Keratinocyte (primary cell): ENCODE measurements at regions not wholly inside any gene's neighbourhood (a gene's known extent, or its start where the extent isn't known, plus 50 kb on each side); places are given as distances from the start of the nearest gene placed in this dataset.

Source experiments
- DNase-seq: peaks from one replicate; pipeline ENCODE4 v3.0.0-alpha.2; 2011; ENCODE audit warnings: low read depth, missing footprints, low spot score
- FAIRE-seq: peaks from 2 replicates; lab custom pipeline; 2011; peaks lifted over from hg19 to GRCh38; lab: Jason Lieb, UNC
- H2AFZ ChIP-seq: 2 replicates; pipeline ENCODE4 v1.6.0; 2012; ENCODE audit warnings: low read length, control low read depth, inconsistent platforms; ENCODE audit not compliant: control insufficient read depth
- H3K27ac ChIP-seq: 2 replicates; pipeline ENCODE4 v1.5.1; 2011; ENCODE audit warnings: low read length; ENCODE audit not compliant: control insufficient read depth, insufficient read depth
- H3K27me3 ChIP-seq: 3 replicates; pipeline ENCODE4 v1.6.0; 2011; ENCODE audit warnings: low read length; ENCODE audit not compliant: control insufficient read depth, insufficient read depth; ENCODE audit errors: extremely low read depth
- H3K36me3 ChIP-seq, 2 experiments: 2 replicates in 1 of 2; 3 replicates in 1 of 2; pipeline ENCODE4 v1.5.1; 2011; ENCODE audit warnings: low read length in 2 of 2, mild to moderate bottlenecking in 1 of 2; ENCODE audit not compliant: control insufficient read depth in 2 of 2, insufficient read depth in 2 of 2; ENCODE audit errors: extremely low read depth in 1 of 2
- H3K4me1 ChIP-seq: 3 replicates; pipeline ENCODE4 v1.5.1; 2011; ENCODE audit warnings: low read length; ENCODE audit not compliant: control insufficient read depth, insufficient read depth; ENCODE audit errors: extremely low read depth
- H3K4me2 ChIP-seq: 3 replicates; pipeline ENCODE4 v1.6.0; 2011; ENCODE audit warnings: low read depth, low read length; ENCODE audit not compliant: control insufficient read depth, insufficient read depth; ENCODE audit errors: extremely low read depth
- H3K4me3 ChIP-seq, 3 experiments: fragments of 200-600 bp in 1 of 3; sonication (generic) in 1 of 3; 2 replicates in 2 of 3; 3 replicates in 1 of 3; pipeline ENCODE4 v1.5.1; 2011 to 2016; ENCODE audit warnings: low read length in 3 of 3, mild to moderate bottlenecking in 3 of 3, control low read depth in 2 of 3, inconsistent platforms in 1 of 3, low read depth in 1 of 3, mixed read lengths in 1 of 3, mixed run types in 1 of 3, moderate library complexity in 1 of 3; ENCODE audit not compliant: control insufficient read depth in 2 of 3, insufficient read depth in 2 of 3; ENCODE audit errors: extremely low read depth in 1 of 3
- H3K79me2 ChIP-seq: 2 replicates; pipeline ENCODE4 v1.6.0; 2012; ENCODE audit warnings: low read length; ENCODE audit not compliant: control insufficient read depth, insufficient read depth
- H3K9ac ChIP-seq: 3 replicates; pipeline ENCODE4 v1.6.0; 2011; ENCODE audit warnings: low read length; ENCODE audit not compliant: control insufficient read depth, insufficient read depth; ENCODE audit errors: extremely low read depth
- H3K9me1 ChIP-seq: 3 replicates; pipeline ENCODE4 v1.6.0; 2011; ENCODE audit warnings: low read length; ENCODE audit not compliant: control insufficient read depth, insufficient read depth; ENCODE audit errors: extremely low read depth
- H3K9me3 ChIP-seq: 2 replicates; pipeline ENCODE4 v1.5.1; 2012; ENCODE audit warnings: low read depth, low read length; ENCODE audit not compliant: control insufficient read depth
- H4K20me1 ChIP-seq: 3 replicates; pipeline ENCODE4 v1.6.0; 2011; ENCODE audit warnings: low read length; ENCODE audit not compliant: control insufficient read depth, insufficient read depth; ENCODE audit errors: extremely low read depth
- EZH2 ChIP-seq: IDR thresholded peaks from one replicate; pipeline ENCODE4 v1.6.1; 2012; ENCODE audit warnings: inconsistent platforms, mild to moderate bottlenecking, low read length, moderate library complexity
- dilution Hi-C: fragments of 300-500 bp; cut with MboI; formaldehyde crosslinking; loops from one replicate; pipeline ENCODE4 v1.7.0; 2020; ENCODE audit warnings: low sequenced_read_pairs; ENCODE audit not compliant: extremely low pct_ligation_motif_present
- TF ChIP-seq, protein P1 (sequence below), 3 experiments: IDR thresholded peaks in 1 of 3; conservative IDR thresholded peaks in 1 of 3; optimal IDR thresholded peaks in 1 of 3; 2 replicates in 2 of 3; 3 replicates in 1 of 3; pipeline versions ENCODE3 to v1.5.1; 2011; ENCODE audit warnings: low read length in 3 of 3, mild to moderate bottlenecking in 3 of 3, moderate library complexity in 2 of 3, control low read depth in 1 of 3, inconsistent platforms in 1 of 3; ENCODE audit not compliant: insufficient read depth in 2 of 3; ENCODE audit errors: extremely low read depth in 1 of 3

DNA sequence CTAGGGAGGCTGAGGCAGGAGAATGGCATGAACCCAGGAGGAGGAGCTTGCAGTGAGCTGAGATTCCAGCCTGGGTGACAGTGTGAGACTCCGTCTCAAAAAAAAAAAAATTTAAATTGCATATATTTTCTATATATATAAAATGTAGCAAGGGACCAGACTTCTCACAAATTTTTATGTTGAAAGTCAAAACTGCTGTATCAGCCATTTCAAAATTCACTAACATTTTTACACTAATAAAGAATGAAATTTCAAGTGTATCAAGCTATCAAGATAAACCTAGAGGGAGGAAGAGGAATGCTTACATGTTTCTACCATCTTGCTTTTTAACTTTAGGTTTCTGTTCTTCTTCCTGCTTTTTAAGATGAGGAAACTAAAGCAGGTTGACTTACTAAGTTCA, 464.0 kb downstream of the KCNJ3 start:
- FAIRE-seq (no peak), DNase-seq (no peak)
- H3K4me2 ChIP-seq: no peak overlapping the region
- H3K9me3 ChIP-seq: no peaks in the 10 kb centered on the region
- H3K79me2 ChIP-seq: no peaks in the 10 kb centered on the region
- no peaks in the 10 kb centered on the region for H3K36me3 ChIP-seq
- no peak overlapping the region for H2AFZ ChIP-seq
- no peak overlapping the region for H3K9ac ChIP-seq
- H3K27ac ChIP-seq: no peak overlapping the region
- no peaks in the 10 kb centered on the region for H3K27me3 ChIP-seq
- no peak overlapping the region for H3K4me3 ChIP-seq
- no peaks in the 10 kb centered on the region for H3K4me1 ChIP-seq
- H3K9me1 ChIP-seq: no peaks in the 10 kb centered on the region
- dilution Hi-C loops: no loop called here
- H4K20me1 ChIP-seq: no peaks in the 10 kb centered on the region
- no peak for TF ChIP-seq EZH2
- TF ChIP-seq, protein P1, sequence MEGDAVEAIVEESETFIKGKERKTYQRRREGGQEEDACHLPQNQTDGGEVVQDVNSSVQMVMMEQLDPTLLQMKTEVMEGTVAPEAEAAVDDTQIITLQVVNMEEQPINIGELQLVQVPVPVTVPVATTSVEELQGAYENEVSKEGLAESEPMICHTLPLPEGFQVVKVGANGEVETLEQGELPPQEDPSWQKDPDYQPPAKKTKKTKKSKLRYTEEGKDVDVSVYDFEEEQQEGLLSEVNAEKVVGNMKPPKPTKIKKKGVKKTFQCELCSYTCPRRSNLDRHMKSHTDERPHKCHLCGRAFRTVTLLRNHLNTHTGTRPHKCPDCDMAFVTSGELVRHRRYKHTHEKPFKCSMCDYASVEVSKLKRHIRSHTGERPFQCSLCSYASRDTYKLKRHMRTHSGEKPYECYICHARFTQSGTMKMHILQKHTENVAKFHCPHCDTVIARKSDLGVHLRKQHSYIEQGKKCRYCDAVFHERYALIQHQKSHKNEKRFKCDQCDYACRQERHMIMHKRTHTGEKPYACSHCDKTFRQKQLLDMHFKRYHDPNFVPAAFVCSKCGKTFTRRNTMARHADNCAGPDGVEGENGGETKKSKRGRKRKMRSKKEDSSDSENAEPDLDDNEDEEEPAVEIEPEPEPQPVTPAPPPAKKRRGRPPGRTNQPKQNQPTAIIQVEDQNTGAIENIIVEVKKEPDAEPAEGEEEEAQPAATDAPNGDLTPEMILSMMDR (optimal IDR thresholded peaks at IDR 0.05 in 1 of 3, IDR thresholded peaks at IDR 0.05 in 1 of 3, conservative IDR thresholded peaks at IDR 0.05 in 1 of 3; ENCODE audit: extremely low read depth in 1 of 3, insufficient read depth in 2 of 3, low read length in 3 of 3): no peak

DNA sequence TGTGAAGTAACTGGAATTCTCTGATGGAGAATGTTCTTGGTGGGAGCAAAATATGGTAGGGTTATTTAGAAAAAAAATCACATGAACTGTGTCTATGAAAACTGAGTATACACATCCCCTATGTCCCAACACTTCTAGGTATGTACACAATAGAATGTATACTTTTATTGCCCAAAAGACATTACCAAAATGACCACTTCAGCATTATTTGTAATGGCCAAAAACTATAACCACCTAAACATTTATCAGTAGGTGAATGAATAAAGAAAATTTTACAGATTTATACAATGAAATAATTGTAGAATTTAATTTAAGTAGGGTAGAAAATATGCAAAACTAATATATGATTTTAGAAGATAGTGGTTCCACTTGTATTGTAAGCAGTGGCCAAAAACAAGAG, 462.8 kb downstream of the KCNJ3 start:
- DNase-seq (no peak), FAIRE-seq (no peak)
- no peaks in the 10 kb centered on the region for H3K27me3 ChIP-seq
- H3K4me3 ChIP-seq: no peak overlapping the region
- H3K4me1 ChIP-seq: no peaks in the 10 kb centered on the region
- TF ChIP-seq, protein P1 (optimal IDR thresholded peaks at IDR 0.05 in 1 of 3, IDR thresholded peaks at IDR 0.05 in 1 of 3, conservative IDR thresholded peaks at IDR 0.05 in 1 of 3; ENCODE audit: extremely low read depth in 1 of 3, insufficient read depth in 2 of 3, low read length in 3 of 3): no peak
- TF ChIP-seq EZH2: no peak
- H3K4me2 ChIP-seq: no peak overlapping the region
- dilution Hi-C loops: no loop called here
- H3K9me3 ChIP-seq: no peaks in the 10 kb centered on the region
- H4K20me1 ChIP-seq: no peaks in the 10 kb centered on the region
- H3K79me2 ChIP-seq: no peaks in the 10 kb centered on the region
- H3K27ac ChIP-seq: no peak overlapping the region
- no peak overlapping the region for H2AFZ ChIP-seq
- no peaks in the 10 kb centered on the region for H3K9me1 ChIP-seq
- no peak overlapping the region for H3K9ac ChIP-seq
- no peaks in the 10 kb centered on the region for H3K36me3 ChIP-seq
